ENCODE measurements at regions not wholly inside any gene's neighbourhood (a gene's known extent, or its start where the extent isn't known, plus 50 kb on each side); places are given as distances from the start of the nearest gene placed in this dataset.

DNA sequence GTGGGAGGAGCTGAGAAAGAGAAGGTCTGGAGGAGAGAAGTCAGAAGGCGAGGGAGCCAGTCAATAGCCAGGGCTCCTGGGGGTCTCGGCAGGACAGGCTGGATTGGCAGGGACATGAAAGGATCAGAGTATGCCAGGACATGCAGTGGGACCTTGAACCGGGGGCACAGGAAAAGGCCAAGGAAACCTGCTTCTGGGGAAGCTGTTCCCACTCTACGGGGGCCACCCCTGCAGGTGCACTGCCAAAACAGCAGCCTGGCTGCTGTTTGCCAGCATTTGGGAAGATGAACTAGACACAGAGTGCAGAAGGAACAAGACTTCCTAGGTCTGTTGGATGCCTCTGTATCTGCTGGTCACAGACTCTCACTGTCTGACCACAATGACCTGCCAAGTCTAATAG, 194.9 kb upstream of the PRSS58 start:
- TF ChIP-seq ZNF114 (CRISPR knock-in tag; IDR thresholded peaks at IDR 0.05) (no peak), CTCF (conservative IDR thresholded peaks at IDR 0.05; ENCODE audit: low read depth in 2 of 2) (no peak), POLR2AphosphoS5 (IDR thresholded peaks at IDR 0.05; ENCODE audit: low read depth) (no peak), STAT1 (IDR thresholded peaks at IDR 0.05; ENCODE audit: unreplicated experiment) (no peak), CREB1 (CRISPR knock-in tag; IDR thresholded peaks at IDR 0.05; ENCODE audit: low read depth) (no peak), EZH2 (IDR thresholded peaks at IDR 0.05; ENCODE audit: low read depth, unreplicated experiment) (no peak), ETS1 (IDR thresholded peaks at IDR 0.05) (no peak), NANOG (IDR thresholded peaks at IDR 0.05; ENCODE audit: borderline replicate concordance) (no peak), EZH2phosphoT487 (IDR thresholded peaks at IDR 0.05; ENCODE audit: unreplicated experiment) (no peak), JUNB (IDR thresholded peaks at IDR 0.05; ENCODE audit: unreplicated experiment) (no peak), ZNF462 (CRISPR knock-in tag; IDR thresholded peaks at IDR 0.05) (no peak)
- TF ChIP-seq, protein P1, sequence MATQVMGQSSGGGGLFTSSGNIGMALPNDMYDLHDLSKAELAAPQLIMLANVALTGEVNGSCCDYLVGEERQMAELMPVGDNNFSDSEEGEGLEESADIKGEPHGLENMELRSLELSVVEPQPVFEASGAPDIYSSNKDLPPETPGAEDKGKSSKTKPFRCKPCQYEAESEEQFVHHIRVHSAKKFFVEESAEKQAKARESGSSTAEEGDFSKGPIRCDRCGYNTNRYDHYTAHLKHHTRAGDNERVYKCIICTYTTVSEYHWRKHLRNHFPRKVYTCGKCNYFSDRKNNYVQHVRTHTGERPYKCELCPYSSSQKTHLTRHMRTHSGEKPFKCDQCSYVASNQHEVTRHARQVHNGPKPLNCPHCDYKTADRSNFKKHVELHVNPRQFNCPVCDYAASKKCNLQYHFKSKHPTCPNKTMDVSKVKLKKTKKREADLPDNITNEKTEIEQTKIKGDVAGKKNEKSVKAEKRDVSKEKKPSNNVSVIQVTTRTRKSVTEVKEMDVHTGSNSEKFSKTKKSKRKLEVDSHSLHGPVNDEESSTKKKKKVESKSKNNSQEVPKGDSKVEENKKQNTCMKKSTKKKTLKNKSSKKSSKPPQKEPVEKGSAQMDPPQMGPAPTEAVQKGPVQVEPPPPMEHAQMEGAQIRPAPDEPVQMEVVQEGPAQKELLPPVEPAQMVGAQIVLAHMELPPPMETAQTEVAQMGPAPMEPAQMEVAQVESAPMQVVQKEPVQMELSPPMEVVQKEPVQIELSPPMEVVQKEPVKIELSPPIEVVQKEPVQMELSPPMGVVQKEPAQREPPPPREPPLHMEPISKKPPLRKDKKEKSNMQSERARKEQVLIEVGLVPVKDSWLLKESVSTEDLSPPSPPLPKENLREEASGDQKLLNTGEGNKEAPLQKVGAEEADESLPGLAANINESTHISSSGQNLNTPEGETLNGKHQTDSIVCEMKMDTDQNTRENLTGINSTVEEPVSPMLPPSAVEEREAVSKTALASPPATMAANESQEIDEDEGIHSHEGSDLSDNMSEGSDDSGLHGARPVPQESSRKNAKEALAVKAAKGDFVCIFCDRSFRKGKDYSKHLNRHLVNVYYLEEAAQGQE (IDR thresholded peaks at IDR 0.05; ENCODE audit: unreplicated experiment): no peak

Measured in GM23338 (cell line).